Osteocyte (in vitro differentiated cells): ENCODE measurements at regions not wholly inside any gene's neighbourhood (a gene's known extent, or its start where the extent isn't known, plus 50 kb on each side); places are given as distances from the start of the nearest gene placed in this dataset.

ENCODE experiments used
- DNase-seq: peaks from one replicate; pipeline ENCODE4 v3.0.0; 2021; ENCODE audit warnings: mixed read lengths; ENCODE audit not compliant: unreplicated experiment; ENCODE audit errors: extremely low spot score
- H3K27ac Mint-ChIP-seq: one replicate; pipeline ENCODE4 v1.8.0; 2021; ENCODE audit warnings: mild to moderate bottlenecking, mixed read lengths; ENCODE audit not compliant: unreplicated experiment
- H3K27me3 Mint-ChIP-seq: one replicate; pipeline ENCODE4 v1.8.0; 2021; ENCODE audit warnings: mixed read lengths; ENCODE audit not compliant: unreplicated experiment
- H3K36me3 Mint-ChIP-seq: one replicate; pipeline ENCODE4 v1.8.0; 2021; ENCODE audit warnings: mixed read lengths; ENCODE audit not compliant: unreplicated experiment
- H3K4me1 Mint-ChIP-seq: one replicate; pipeline ENCODE4 v1.8.0; 2021; ENCODE audit warnings: mixed read lengths; ENCODE audit not compliant: unreplicated experiment
- H3K4me3 Mint-ChIP-seq: one replicate; pipeline ENCODE4 v1.8.0; 2021; ENCODE audit warnings: mild to moderate bottlenecking, moderate library complexity, mixed read lengths; ENCODE audit not compliant: unreplicated experiment
- H3K9me3 Mint-ChIP-seq: one replicate; pipeline ENCODE4 v1.8.0; 2021; ENCODE audit warnings: mixed read lengths; ENCODE audit not compliant: unreplicated experiment
- CTCF ChIP-seq: fragments of 200-600 bp; sonication (generic); IDR thresholded peaks from 2 replicates; pipeline ENCODE4 v1.5.0; 2021; ENCODE audit warnings: antibody characterized with exemption, mild to moderate bottlenecking, moderate library complexity

GRCh38 chr17:74052993-74053711 is 150.3 kb upstream of the RPL38 start:
- H3K4me3 Mint-ChIP-seq = no peak overlapping the region
- no peaks in the 10 kb centered on the region for H3K4me1 Mint-ChIP-seq
- TF ChIP-seq CTCF = no peak
- H3K36me3 Mint-ChIP-seq = no peaks in the 10 kb centered on the region
- H3K9me3 Mint-ChIP-seq = no peaks in the 10 kb centered on the region
- DNase-seq = no peak
- no peak overlapping the region for H3K27ac Mint-ChIP-seq
- H3K27me3 Mint-ChIP-seq = peaks cover 10% of the 10 kb centered on the region

- Mint-ChIP-seq H3K27ac (no peak overlapping the region), H3K4me3 (no peak overlapping the region), H3K4me1 (no peaks in the 10 kb centered on the region), H3K27me3 (peaks cover 10% of the 10 kb centered on the region), H3K36me3 (no peaks in the 10 kb centered on the region), H3K9me3 (no peaks in the 10 kb centered on the region)
- no peak for TF ChIP-seq CTCF
- DNase-seq = no peak
Measured at GRCh38 chr17:74053712-74054078, 149.8 kb upstream of the RPL38 start.

DNA sequence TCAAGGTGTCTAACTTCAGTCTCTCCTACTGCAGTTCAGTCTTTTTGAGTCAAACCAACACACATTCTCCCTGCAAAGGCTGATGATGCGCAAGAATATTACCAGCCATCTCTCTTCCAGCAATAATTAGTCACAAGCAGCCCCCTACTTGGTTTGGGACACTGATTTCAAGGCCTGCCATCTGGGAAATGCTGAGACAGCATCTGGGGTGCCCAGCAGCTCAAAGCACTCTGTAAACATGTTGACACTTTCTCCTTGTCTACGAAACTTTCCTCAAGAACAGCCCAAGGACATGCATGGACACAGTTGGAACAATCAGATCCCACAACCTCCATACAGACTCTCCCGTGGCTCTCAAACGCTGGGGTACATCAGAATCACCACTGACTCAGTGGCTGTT is 149.2 kb upstream of the RPL38 start:
- Mint-ChIP-seq H3K27ac (no peak overlapping the region), H3K4me1 (no peaks in the 10 kb centered on the region), H3K27me3 (peaks cover 10% of the 10 kb centered on the region), H3K36me3 (no peaks in the 10 kb centered on the region), H3K4me3 (no peak overlapping the region), H3K9me3 (no peaks in the 10 kb centered on the region)
- DNase-seq = no peak
- no peak for TF ChIP-seq CTCF

DNA sequence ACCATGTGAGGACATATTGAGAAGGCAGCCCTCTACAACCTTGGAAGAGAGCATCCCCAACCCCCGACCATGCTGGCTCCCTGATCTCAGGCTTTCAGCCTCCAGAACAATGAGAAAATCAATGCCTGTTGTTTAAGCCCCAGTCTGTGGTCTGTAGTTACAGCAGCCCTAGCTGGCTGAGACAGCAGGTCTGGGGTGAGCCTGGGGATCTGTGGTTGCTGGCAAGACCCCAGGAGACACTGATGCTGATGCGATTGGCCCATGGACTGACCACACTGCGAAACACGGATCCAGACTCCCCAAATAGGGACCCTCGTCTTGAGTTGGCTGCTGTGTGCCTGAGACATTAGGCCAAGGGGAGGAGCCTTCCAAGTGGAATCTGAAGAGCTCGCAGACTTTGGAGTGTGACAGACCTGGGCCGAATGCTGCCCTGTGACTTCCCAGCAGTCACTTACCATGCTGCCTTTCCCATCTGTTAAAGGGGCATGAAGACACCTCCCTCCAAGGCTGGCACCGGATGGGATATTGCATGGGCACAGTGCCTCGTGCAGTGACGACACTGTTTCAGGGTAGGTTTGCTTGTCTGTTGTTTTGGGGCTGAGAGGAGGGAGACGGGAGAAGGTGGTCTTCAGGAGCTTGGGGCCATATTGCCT is 147.8 kb upstream of the RPL38 start:
- Mint-ChIP-seq H3K4me3 (no peak overlapping the region), H3K9me3 (no peaks in the 10 kb centered on the region), H3K27ac (no peak overlapping the region), H3K36me3 (no peaks in the 10 kb centered on the region), H3K4me1 (no peaks in the 10 kb centered on the region), H3K27me3 (peaks cover 10% of the 10 kb centered on the region)
- DNase-seq = no peak
- no peak for TF ChIP-seq CTCF

DNA sequence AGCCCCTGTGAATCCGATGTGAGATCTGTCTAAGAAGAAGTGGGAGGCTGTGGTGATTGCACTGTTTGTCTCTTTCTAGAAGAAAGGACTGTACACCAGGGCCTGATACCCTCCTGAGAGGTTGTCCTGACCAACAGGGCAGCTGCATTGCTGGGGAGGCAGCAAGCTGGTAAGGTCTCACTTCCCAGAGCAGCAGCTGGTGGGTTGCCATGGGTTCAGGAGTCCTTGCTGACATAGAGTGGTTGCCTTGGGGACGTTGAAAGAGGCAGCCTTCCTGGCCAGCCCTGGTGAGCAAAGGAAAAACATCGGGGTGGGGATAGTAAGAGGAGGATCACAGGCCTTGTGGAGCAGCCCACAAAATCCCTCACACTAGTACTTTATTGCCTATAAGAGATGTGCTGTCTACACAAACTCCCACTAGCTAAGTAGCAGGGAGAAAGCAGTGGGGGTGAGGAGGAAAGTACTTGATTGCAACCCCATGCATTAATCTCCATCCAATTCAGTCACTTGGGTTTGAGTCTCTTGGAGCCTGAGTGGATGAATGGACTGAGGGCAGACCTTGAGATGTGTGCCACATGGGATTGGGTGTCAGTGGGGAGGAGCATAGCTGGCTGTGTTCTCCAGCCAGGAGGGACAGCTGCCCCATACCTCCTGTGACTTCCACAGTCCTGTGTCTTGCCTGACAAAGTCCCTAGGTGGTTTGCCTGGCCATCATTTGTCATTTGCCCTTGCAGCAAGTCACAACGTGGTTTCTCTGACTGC is 143.8 kb upstream of the RPL38 start:
- TF ChIP-seq CTCF = no peak
- Mint-ChIP-seq H3K4me1 (no peaks in the 10 kb centered on the region), H3K4me3 (no peak overlapping the region), H3K9me3 (no peaks in the 10 kb centered on the region), H3K36me3 (no peaks in the 10 kb centered on the region), H3K27me3 (peaks cover 3% of the 10 kb centered on the region), H3K27ac (no peak overlapping the region)
- DNase-seq = no peak
